ENCODE measurements at regions not wholly inside any gene's neighbourhood (a gene's known extent, or its start where the extent isn't known, plus 50 kb on each side); places are given as distances from the start of the nearest gene placed in this dataset.

DNA sequence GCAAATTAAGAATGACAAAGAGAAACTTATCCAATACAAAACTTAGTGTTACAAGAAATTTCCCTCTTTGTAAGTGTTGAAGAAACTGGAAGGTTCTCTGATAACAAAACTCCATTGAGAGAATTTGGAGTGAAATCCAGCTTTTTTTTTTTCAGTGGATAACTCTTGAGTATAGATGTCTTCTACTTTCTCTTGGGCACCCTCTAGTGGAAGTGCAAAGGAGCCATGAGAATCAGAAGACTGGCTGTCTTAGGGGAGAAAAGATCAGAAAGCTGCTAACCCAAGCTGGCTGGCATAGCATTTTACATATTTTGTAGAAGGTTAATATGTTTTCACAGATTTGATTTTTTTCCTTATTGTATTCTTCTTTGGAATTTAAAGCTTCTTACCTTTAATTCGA is 138.8 kb upstream of the SATB2 start:
- TF ChIP-seq, protein P1, sequence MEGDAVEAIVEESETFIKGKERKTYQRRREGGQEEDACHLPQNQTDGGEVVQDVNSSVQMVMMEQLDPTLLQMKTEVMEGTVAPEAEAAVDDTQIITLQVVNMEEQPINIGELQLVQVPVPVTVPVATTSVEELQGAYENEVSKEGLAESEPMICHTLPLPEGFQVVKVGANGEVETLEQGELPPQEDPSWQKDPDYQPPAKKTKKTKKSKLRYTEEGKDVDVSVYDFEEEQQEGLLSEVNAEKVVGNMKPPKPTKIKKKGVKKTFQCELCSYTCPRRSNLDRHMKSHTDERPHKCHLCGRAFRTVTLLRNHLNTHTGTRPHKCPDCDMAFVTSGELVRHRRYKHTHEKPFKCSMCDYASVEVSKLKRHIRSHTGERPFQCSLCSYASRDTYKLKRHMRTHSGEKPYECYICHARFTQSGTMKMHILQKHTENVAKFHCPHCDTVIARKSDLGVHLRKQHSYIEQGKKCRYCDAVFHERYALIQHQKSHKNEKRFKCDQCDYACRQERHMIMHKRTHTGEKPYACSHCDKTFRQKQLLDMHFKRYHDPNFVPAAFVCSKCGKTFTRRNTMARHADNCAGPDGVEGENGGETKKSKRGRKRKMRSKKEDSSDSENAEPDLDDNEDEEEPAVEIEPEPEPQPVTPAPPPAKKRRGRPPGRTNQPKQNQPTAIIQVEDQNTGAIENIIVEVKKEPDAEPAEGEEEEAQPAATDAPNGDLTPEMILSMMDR (IDR thresholded peaks at IDR 0.05), result peak; percentile 75; the same call in 1 of the 2 replicates
- TF ChIP-seq TCF7L2 (IDR thresholded peaks at IDR 0.05; ENCODE audit: low read depth, low read length) (no peak), POLR2AphosphoS5 (IDR thresholded peaks at IDR 0.05; ENCODE audit: low read depth, low read length) (no peak), SIN3A (IDR thresholded peaks at IDR 0.05; ENCODE audit: borderline replicate concordance, insufficient read depth, low read depth, low read length) (no peak)
